ENCODE measurements at regions not wholly inside any gene's neighbourhood (a gene's known extent, or its start where the extent isn't known, plus 50 kb on each side); places are given as distances from the start of the nearest gene placed in this dataset.
"Not testable (repeated sequence)": the region's sequence is repeated elsewhere in the genome, so short reads cannot be mapped to it uniquely, and the experiment has no call there.

DNA sequence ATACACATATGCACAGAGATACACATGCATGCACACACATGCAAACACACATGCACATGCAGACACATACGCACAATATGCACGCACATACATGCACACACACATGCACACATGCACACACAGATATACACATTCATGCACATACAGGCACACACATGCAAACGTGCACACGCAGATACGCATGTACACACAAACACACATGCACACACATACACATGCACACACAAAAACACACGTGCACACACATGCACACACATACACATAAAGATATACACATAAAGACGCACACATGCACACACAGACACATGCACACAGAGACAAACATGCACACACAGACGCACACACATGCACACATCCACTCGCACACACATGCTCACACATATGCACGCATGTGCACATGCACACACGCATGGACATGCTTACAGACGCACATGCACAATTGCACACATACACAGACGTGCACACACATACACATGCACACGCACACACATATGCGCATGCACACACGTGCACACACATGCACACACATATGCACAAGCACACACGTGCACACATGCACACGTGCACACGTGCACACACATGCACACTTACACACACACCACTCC lies 145.2 kb downstream of the ADRA2C start:
- no peaks in the 10 kb centered on the region for H3K79me2 ChIP-seq (ENCODE audit: insufficient read depth, low read depth, low read length)
- H3K9me2 ChIP-seq (ENCODE audit: insufficient read depth, low read length): no peaks in the 10 kb centered on the region
- TF ChIP-seq, protein P1, sequence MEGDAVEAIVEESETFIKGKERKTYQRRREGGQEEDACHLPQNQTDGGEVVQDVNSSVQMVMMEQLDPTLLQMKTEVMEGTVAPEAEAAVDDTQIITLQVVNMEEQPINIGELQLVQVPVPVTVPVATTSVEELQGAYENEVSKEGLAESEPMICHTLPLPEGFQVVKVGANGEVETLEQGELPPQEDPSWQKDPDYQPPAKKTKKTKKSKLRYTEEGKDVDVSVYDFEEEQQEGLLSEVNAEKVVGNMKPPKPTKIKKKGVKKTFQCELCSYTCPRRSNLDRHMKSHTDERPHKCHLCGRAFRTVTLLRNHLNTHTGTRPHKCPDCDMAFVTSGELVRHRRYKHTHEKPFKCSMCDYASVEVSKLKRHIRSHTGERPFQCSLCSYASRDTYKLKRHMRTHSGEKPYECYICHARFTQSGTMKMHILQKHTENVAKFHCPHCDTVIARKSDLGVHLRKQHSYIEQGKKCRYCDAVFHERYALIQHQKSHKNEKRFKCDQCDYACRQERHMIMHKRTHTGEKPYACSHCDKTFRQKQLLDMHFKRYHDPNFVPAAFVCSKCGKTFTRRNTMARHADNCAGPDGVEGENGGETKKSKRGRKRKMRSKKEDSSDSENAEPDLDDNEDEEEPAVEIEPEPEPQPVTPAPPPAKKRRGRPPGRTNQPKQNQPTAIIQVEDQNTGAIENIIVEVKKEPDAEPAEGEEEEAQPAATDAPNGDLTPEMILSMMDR (conservative IDR thresholded peaks at IDR 0.05; ENCODE audit: low read length): no peak
- CTCF ChIA-PET (ENCODE audit: unreplicated experiment): no interaction called here
- no peak overlapping the region for H2AFZ ChIP-seq (ENCODE audit: low read length)
- intact Hi-C loops (cut with micrococcal nuclease; ENCODE audit: unreplicated experiment): no loop called here
- POLR2A ChIA-PET: no interaction called here
- H3K4me1 ChIP-seq (ENCODE audit: insufficient read depth, low read length, poor library complexity, severe bottlenecking): no peaks in the 10 kb centered on the region
- no peak for DNase-seq (ENCODE audit: low spot score)
- H4K20me1 ChIP-seq (ENCODE audit: insufficient read depth, low read length): no peaks in the 10 kb centered on the region
- H3K36me3 ChIP-seq (ENCODE audit: insufficient read depth, low read length): no peaks in the 10 kb centered on the region
- H3K4me3 ChIP-seq (ENCODE audit: low read depth, low read length, poor library complexity, severe bottlenecking): no peak overlapping the region
- no TSS peak for BruUV-seq (replicated peaks)
- no peak overlapping the region for H3K27ac ChIP-seq (ENCODE audit: low read depth, low read length, poor library complexity, severe bottlenecking)
- H3K9me3 ChIP-seq (ENCODE audit: low read length): no peaks in the 10 kb centered on the region
- H3K4me2 ChIP-seq (ENCODE audit: low read length): no peak overlapping the region

DNA sequence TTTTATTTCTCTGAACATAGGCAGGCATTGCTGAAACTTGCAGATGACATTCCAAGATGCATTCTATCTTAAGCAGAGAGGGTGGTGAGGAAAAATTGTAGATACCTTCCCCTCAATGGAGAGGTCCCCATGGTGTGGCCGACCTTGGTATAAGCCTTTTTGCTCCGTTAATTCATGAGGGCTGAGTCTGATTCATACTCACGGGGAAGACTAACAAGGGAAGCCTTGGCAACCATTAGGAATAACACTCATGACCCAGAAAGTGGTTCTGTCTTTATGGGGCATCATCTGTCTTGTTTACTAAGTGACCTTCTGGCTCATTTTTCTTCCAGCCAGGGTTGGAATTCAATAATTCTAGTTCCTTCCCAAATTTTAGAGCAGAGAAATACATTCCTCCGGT lies 148.3 kb downstream of the ADRA2C start:
- H3K4me1 ChIP-seq (ENCODE audit: insufficient read depth, low read length, poor library complexity, severe bottlenecking); CTCF ChIA-PET (ENCODE audit: unreplicated experiment); POLR2A ChIA-PET; H3K9me3 ChIP-seq (ENCODE audit: low read length); intact Hi-C loops (cut with micrococcal nuclease; ENCODE audit: unreplicated experiment); H3K4me2 ChIP-seq (ENCODE audit: low read length); H3K36me3 ChIP-seq (ENCODE audit: insufficient read depth, low read length); H2AFZ ChIP-seq (ENCODE audit: low read length); H3K79me2 ChIP-seq (ENCODE audit: insufficient read depth, low read depth, low read length); H3K27ac ChIP-seq (ENCODE audit: low read depth, low read length, poor library complexity, severe bottlenecking); H3K9me2 ChIP-seq (ENCODE audit: insufficient read depth, low read length); H3K4me3 ChIP-seq (ENCODE audit: low read depth, low read length, poor library complexity, severe bottlenecking); H4K20me1 ChIP-seq (ENCODE audit: insufficient read depth, low read length); BruUV-seq (replicated peaks); DNase-seq (ENCODE audit: low spot score): not testable (repeated sequence)

DNA sequence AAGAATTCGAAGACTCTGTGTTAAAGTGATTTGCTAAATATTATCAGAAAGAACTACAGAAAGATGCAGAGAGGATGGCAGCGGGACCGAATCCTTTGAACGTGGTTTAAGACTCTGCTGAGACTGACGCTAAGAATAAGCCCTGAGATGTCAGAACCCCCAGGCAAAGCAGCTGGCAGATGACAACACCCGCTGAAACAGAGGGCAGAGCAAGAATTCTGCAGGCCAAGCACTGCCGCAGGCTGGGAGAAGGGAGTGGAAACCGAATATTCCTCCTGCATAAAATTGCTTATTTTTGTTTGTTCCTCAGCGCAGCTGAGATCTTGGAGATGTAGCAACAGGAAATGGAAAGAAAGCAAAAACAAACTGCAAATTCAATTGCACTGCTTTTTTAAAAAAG lies 153.3 kb downstream of the ADRA2C start:
- H3K36me3 ChIP-seq (ENCODE audit: insufficient read depth, low read length); H3K4me1 ChIP-seq (ENCODE audit: insufficient read depth, low read length, poor library complexity, severe bottlenecking); intact Hi-C loops (cut with micrococcal nuclease; ENCODE audit: unreplicated experiment); H3K9me3 ChIP-seq (ENCODE audit: low read length); H3K27ac ChIP-seq (ENCODE audit: low read depth, low read length, poor library complexity, severe bottlenecking); H2AFZ ChIP-seq (ENCODE audit: low read length); H3K4me2 ChIP-seq (ENCODE audit: low read length); H3K4me3 ChIP-seq (ENCODE audit: low read depth, low read length, poor library complexity, severe bottlenecking); BruUV-seq (replicated peaks); H4K20me1 ChIP-seq (ENCODE audit: insufficient read depth, low read length); CTCF ChIA-PET (ENCODE audit: unreplicated experiment); H3K9me2 ChIP-seq (ENCODE audit: insufficient read depth, low read length); H3K79me2 ChIP-seq (ENCODE audit: insufficient read depth, low read depth, low read length); DNase-seq (ENCODE audit: low spot score); POLR2A ChIA-PET: not testable (repeated sequence)

DNA sequence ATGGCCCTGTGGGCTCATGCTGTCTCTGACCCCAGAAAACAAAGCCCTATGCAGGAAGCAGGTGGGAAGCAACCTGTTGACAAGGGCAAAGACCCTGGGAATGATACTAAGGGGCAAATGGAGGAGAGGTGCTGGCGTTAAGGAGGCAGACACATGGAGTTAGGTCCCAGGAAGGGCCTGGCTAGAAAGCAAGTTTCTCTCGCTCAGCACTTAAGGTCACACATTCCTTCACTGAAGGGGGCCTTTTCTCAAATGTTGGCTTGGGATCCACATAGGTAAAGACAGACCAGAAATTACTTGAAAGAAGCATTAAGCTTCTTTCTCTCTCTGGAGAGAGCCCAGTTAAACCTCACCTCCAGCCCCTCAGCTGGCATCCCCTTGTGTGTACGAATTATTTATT lies 155.7 kb downstream of the ADRA2C start:
- H3K4me1 ChIP-seq (ENCODE audit: insufficient read depth, low read length, poor library complexity, severe bottlenecking); DNase-seq (ENCODE audit: low spot score); H3K4me2 ChIP-seq (ENCODE audit: low read length); H3K36me3 ChIP-seq (ENCODE audit: insufficient read depth, low read length); H3K79me2 ChIP-seq (ENCODE audit: insufficient read depth, low read depth, low read length); H3K27ac ChIP-seq (ENCODE audit: low read depth, low read length, poor library complexity, severe bottlenecking); H4K20me1 ChIP-seq (ENCODE audit: insufficient read depth, low read length); intact Hi-C loops (cut with micrococcal nuclease; ENCODE audit: unreplicated experiment); H2AFZ ChIP-seq (ENCODE audit: low read length); H3K9me3 ChIP-seq (ENCODE audit: low read length); H3K4me3 ChIP-seq (ENCODE audit: low read depth, low read length, poor library complexity, severe bottlenecking); POLR2A ChIA-PET; H3K9me2 ChIP-seq (ENCODE audit: insufficient read depth, low read length); BruUV-seq (replicated peaks); CTCF ChIA-PET (ENCODE audit: unreplicated experiment): not testable (repeated sequence)

DNA sequence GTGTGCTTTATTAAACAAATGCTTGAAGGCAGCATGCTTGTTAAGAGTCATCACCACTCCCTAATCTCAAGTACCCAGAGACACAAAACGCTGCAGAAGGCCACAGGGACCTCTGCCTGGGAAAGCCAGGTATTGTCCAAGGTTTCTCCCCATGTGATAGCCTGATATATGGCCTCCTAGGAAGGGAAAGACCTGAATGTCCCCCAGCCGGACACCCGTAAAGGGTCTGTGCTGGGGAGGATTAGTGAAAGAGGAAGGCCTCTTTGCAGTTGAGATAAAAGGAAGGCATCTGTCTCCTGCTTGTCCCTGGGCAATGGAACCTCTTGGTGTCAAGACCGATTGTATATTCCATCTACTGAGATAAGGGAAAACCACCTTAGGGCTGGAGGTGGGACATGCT lies 159.7 kb downstream of the ADRA2C start:
- H3K79me2 ChIP-seq (ENCODE audit: insufficient read depth, low read depth, low read length); DNase-seq (ENCODE audit: low spot score); H3K9me3 ChIP-seq (ENCODE audit: low read length); H3K27ac ChIP-seq (ENCODE audit: low read depth, low read length, poor library complexity, severe bottlenecking); BruUV-seq (replicated peaks); H2AFZ ChIP-seq (ENCODE audit: low read length); POLR2A ChIA-PET; H3K4me1 ChIP-seq (ENCODE audit: insufficient read depth, low read length, poor library complexity, severe bottlenecking); CTCF ChIA-PET (ENCODE audit: unreplicated experiment); H3K36me3 ChIP-seq (ENCODE audit: insufficient read depth, low read length); H3K9me2 ChIP-seq (ENCODE audit: insufficient read depth, low read length); intact Hi-C loops (cut with micrococcal nuclease; ENCODE audit: unreplicated experiment); H3K4me3 ChIP-seq (ENCODE audit: low read depth, low read length, poor library complexity, severe bottlenecking); H4K20me1 ChIP-seq (ENCODE audit: insufficient read depth, low read length); H3K4me2 ChIP-seq (ENCODE audit: low read length): not testable (repeated sequence)

DNA sequence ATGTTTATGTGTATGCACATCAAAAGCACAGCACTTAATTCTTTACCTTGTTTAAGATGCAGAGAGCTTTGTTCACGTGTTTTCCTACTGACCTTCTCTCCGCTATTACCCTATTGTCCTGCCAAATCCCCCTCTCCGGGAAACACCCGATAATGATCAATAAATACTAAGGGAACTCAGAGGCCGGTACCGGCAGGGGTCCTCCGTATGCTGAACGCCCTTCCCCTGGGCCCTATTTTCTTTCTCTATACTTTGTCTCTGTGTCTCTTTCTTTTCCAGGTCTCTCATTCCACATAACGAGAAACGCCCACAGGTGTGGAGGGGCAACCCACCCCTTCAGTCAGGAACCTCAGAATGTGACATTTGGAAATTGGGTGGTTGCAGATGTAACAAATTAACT lies 160.1 kb downstream of the ADRA2C start:
- POLR2A ChIA-PET; H2AFZ ChIP-seq (ENCODE audit: low read length); H3K4me2 ChIP-seq (ENCODE audit: low read length); CTCF ChIA-PET (ENCODE audit: unreplicated experiment); H3K4me1 ChIP-seq (ENCODE audit: insufficient read depth, low read length, poor library complexity, severe bottlenecking); H3K36me3 ChIP-seq (ENCODE audit: insufficient read depth, low read length); H3K9me3 ChIP-seq (ENCODE audit: low read length); intact Hi-C loops (cut with micrococcal nuclease; ENCODE audit: unreplicated experiment); H3K27ac ChIP-seq (ENCODE audit: low read depth, low read length, poor library complexity, severe bottlenecking); DNase-seq (ENCODE audit: low spot score); H3K9me2 ChIP-seq (ENCODE audit: insufficient read depth, low read length); H3K4me3 ChIP-seq (ENCODE audit: low read depth, low read length, poor library complexity, severe bottlenecking); H3K79me2 ChIP-seq (ENCODE audit: insufficient read depth, low read depth, low read length); H4K20me1 ChIP-seq (ENCODE audit: insufficient read depth, low read length); BruUV-seq (replicated peaks): not testable (repeated sequence)

Data from OCI-LY7 (cell line).